ELR (cell line): ENCODE measurements at regions not wholly inside any gene's neighbourhood (a gene's known extent, or its start where the extent isn't known, plus 50 kb on each side); places are given as distances from the start of the nearest gene placed in this dataset.
"Not testable (repeated sequence)": the region's sequence is repeated elsewhere in the genome, so short reads cannot be mapped to it uniquely, and the experiment has no call there.

Source experiments
- DNase-seq: peaks from one replicate; pipeline ENCODE4 v3.0.0-alpha.2; 2015; ENCODE audit warnings: low read depth

DNA sequence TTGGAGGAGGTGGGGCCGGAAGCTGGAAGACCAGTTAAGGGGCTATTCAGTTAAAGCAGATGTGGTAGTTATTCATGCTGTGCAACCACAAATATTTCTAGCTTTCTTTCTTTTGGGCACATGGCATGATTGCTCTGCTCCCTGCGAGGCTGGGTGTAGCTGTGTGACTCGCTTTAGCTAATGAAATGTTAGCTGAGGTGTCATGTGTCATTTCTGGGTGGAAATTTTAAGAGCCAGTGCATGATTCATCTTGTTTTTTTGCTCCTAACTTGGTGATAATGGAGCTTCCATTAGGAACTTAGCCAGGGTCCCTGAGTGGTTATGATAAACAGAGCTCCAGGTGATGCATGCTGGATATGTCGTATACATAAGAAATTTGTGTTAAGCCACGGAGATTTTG lies 300.6 kb downstream of the SATB1 start:
- DNase-seq = peak; percentile 71

DNA sequence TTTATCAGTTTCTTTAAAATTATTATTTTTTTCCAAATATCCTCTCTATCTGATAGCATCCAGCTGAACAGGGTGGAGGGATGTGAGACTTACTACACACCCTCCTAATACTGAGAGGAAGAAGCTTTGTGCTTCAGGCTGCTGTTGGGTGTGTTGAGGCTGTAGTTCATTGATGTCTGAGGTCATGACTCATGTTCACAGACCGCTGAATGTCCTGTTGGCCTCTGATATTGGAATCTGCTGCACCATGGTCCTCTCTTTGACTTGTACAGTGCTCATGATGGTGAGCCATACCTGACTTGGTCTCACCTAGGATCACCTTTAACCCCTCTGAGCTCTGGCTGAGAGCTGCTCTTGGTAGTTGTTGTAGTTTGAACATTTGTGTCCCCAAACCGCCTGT lies 302.9 kb downstream of the SATB1 start:
- peak; percentile 49 for DNase-seq

DNA sequence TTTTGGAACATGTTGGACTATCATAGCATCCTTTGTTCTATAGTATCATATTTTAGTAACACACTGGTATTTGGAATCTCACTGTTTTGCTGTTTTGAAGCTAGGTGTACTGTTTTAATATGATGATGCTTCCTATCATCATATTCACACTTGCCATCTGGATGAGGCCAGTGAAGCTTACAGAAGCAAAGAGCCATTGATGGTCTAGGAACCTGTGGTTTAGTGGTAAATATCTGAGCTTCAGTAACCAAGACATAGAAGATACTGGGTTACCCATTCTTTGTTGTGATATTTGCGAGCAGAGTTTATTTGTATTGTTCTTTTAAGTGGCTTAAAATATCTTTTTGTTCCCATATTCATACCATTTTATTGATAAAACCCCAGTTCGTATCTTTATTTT lies 304.1 kb downstream of the SATB1 start:
- no peak for DNase-seq

DNA sequence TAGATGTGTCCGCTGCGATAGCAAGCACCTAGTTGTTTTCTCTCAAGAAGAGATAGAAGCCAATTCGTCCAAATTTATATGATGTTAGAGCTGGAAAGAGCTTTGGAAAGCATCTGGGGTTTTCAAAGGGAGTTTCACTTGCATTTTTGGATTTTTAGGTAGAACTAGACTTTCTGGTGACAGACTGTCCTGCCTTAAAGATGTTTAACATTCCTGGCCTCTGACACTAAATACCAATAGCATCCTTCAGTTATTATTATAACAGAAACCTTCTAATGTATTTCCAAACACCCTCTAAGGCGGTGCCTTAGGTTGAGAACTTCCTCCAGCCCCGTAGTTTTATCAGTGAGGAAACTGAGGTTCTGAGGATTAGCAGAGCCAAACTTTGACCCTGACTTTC lies 305.3 kb downstream of the SATB1 start:
- DNase-seq = no peak

DNA sequence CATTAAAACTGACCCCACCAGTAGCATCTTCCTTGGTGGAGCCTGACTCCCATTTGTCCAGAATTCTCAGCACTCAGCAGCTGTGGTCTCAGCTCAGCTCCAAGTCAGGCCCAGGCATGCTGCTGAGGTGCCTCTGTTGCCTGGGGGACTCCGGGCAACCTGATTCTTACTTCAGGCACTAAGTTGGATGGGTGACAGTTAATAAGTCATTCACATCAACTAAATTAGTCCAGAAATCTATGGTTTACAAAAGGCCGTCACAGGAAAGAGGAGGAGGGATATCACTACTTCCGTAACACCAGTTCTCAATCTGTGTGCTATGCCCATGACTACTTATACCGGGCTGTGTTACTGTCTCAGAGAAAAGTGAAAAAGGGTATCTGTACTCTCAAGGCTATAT lies 310.2 kb downstream of the SATB1 start:
- no peak for DNase-seq

DNA sequence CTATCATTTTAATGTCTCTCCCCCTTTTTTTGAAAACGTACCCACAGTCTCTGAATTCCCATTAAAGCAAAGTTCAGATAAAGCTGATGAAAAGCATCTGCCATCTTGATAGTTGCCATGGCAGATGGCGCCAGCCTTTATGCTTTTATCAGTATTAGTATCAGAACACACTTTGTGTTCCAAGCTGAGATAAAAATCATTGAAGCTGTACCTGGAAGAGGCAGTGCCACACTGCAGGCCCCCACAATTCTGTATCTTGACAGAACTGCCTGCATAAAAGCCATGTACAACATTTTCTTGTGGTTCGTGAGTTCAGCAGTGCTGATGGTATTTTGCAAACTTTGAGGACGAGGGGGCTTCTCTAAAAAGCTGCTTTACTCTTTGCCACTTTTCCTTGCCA lies 311.7 kb downstream of the SATB1 start:
- no peak for DNase-seq

DNA sequence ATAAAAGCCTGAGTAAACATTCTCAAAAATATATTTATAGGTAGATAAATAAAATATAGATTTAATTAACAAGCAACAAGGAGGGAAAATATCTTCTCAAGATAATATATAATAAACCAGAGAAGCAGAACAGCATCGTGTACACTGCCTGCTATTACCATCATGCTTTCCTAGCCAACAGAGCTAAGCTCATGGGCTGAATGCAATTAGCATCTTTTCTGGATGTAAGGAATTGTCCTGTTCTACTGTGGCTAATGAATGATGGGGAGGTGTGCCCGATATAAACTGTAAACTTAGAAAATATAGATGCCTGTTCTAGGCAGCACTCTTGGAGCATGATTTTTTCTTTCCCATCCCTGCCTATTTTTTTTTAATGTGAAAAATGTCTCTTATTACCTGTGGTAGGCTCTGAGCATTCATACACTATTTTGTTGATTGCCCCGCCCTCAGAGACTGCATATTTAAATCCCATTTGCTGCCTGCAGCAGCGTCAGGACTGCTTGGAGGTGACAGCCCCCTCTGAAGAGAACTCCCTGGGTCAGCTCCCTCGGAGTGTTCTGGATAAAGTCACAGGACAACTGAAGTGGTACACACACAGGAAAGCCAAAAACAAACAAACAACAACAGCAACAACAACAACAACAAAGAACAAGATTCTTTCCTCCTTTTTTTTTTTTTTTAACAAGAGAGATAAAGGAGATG lies 312.3 kb downstream of the SATB1 start:
- DNase-seq = no peak

DNA sequence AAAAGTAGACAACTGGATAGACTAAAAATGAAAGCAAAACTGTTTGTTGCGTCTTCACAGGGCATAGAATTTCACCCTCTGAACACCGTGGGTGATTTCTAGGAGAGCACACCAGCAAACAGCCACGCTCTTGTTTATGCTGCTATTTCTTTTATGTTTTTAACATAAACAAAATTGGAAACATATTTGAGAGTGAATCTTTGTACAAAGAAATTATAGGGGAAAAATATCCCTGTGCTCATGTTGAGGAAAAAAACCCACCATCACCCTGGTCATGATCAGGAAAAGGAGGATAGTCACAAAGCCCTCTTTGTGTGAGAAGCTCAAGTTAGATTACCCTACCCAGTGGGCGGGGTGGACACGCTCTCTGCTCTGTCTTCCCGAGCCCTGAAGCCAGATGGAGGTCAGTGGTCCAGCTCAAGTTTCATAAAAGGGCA lies 313.3 kb downstream of the SATB1 start:
- DNase-seq = peak; percentile 61

DNA sequence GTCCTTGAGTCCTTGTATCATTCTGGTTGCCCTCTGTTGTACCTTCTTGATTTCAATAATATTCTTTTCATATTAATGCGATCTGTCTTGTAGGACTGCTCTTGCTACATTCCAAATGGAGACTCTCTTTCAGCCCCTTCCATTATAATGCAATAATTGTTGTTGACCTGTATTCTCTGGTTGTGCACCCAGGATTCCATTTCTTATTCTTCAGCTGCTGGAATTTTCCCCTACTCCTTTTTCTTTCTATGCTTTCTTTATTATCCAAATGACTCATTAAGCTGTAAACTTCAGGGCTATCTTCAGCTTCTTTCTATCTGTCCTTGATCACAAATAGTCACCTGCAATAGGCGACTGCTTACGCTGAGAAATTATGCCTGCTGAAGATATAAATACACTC lies 321.5 kb downstream of the SATB1 start:
- DNase-seq = no peak

DNA sequence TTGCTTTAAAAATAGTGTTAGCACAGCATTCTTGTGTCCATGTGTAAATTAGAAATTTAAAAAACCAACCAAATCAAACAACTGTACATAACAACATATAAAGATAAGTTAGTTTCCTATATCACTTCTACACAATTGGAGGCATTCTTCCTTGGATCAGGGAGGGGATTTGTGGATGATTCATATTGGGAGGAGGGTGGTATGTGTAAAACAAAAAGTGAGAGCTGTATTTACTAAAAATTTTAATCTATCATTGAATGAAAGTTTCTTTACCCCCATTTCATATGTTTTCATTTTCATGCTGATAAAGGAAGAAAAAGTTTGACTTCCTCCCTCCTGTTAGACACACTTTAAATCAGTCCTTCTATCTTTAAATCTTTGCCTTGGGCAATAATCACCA lies 325.0 kb downstream of the SATB1 start:
- DNase-seq = peak; percentile 49

DNA sequence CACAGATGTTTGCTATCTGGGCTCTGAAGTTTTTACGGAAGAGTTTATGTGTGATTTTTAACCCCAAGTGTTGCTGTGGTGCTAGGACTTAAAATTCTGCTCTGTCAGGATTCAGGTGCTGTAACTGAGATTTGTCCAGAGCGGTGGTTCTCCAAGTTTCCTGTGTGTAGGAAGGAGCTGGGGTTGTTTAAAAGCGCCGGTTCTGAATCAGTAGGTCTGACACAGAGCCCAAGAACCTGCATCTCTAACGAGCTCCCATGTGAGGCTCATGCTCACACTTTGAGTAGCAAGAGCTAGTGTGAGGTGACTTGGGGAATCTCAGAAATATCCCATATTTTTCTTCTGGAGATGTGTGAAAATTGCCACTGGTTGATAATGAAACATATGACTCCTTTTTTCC lies 325.5 kb downstream of the SATB1 start:
- peak; percentile 79 for DNase-seq

DNA sequence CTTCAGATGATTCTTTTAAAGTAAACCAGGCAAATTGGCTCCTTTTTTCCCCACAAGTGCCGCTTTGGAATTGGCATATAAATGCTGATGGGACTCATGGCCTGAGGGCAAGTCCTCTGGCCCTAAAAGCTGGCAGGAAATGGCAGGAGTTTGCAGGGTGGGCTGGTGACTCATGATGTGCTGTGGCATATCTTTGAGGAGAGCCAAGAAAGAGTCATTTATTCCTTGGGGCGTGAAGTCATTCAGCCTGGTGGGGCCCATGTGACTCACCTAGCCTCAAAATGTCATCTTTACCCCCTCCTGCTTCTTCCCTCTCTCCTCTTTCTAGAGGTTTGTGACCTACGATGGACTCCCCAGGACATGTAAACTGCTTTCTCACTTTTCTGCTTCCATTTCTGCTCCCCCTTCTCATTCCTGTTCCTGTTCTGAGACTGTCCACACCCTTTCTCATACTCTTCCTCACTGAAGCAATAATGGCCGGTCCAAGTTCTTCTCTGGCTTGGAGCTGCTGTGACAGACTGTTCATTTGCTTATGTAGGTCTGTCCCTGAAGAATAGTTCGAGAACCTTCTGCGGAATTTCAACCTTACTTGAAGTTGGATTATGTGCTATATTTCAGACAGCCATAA lies 326.1 kb downstream of the SATB1 start:
- DNase-seq = peak; percentile 99

DNA sequence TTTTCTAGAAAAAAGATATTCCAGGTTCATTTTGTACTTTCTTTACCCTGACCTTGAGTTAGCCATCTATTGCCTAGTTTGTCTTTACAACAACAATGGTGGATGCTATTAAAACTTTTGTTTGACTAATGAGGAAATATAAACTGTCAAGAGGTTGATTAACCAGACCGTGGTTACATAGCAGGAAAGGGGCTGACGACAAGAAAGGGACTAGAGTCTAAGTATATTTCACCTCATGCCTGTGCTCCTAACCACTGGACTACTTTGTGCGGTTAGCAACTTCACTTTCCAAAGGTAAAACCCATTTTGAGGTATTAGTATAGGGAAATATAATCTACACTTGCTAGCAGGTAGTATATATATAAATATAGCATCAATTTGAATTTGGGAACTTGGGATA lies 327.1 kb downstream of the SATB1 start:
- no peak for DNase-seq

DNA sequence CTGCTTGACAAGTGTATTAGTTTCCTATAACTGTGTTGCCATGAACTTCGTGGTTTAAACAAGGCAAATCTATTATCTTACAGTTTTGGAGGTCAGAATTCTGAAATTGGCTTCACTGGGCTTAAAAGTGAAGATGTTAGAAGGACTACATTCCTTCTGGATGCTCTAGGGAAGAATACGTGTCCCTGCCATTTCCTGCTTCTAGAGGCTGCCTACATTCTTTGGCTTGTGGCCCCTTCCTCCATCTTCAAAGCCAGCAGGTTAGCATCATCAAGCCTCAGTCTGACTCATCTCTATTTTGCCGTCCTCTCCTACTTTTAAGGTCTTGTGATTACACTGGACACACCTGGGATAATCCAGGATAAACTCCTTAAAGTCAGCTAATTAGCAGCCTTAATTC lies 327.7 kb downstream of the SATB1 start:
- peak; percentile 12 for DNase-seq

DNA sequence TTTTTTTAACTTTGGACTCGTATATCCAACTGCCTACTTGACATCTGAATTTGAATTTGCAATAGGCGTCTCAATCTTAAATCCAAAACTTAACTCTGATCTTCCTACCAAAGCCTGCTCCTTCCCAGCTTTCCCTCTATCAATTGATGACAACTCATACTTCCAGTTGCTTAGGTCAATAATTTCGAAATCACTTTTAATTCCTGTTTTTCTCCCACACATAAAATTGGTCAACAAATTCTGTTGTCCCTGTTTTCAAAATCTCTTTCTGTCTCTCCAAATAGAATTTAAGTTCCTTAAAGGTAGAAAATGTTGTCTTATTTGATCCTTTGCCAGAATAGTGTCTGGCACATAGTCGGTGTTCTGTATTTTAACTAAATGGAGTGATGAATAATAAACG lies 332.4 kb downstream of the SATB1 start:
- no peak for DNase-seq

DNA sequence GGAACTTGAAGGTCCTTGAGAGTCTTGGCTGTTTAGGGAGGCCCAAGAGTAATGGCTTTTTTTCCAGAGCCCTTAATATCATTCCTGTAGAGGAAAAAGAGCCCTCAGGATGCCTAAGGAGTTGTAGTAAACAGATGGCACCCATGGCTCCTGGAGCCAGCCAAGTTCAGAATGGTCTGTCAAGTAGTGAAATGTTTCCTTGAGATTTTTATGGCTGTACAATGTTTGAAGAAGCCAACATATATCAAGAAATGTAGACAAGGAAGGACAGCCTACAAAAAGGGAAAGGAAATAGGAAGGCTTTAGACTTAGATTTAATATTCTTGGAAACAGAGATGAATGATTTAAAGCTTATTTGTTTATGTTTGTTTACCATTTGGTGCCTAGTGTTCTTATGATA lies 334.8 kb downstream of the SATB1 start:
- no peak for DNase-seq

DNA sequence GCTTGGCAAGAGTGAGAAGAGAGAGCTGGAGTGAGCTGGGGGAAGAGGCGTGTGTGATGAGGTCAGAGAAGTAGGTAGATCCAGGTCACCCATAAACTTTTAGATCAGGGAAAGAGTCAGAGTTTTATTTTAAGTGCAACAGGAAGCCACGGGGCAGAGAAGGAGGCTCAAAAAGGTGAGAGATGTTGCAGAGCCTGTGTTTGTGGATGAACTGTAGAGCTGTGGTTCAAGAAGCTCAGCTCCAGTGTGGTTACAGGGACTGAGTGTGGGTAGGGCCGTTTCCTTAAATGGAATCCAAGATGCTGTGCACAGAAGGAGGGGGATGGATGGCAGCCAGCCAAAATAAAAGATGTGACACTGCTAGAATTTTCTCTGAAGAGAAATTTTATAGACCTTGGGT lies 337.2 kb downstream of the SATB1 start:
- no peak for DNase-seq

DNA sequence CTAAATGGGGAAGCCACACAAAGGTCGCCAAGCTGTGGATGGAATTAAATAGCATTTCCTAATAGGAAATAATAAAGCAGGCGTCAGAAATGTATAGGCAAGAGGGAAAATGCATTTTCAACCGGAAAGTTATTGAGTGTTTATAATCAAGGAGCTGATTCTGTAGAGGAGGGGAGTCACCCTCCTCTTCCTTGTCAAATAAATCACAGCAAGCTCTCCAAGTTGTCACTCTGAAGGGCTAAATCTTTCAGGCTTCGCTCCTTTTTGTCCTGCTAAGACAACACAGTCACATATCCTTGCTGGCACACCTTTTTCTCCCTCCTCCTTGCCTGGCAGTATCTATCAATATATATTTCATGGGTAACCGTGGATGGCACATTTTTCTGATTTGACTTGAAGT lies 338.4 kb downstream of the SATB1 start:
- DNase-seq = no peak

DNA sequence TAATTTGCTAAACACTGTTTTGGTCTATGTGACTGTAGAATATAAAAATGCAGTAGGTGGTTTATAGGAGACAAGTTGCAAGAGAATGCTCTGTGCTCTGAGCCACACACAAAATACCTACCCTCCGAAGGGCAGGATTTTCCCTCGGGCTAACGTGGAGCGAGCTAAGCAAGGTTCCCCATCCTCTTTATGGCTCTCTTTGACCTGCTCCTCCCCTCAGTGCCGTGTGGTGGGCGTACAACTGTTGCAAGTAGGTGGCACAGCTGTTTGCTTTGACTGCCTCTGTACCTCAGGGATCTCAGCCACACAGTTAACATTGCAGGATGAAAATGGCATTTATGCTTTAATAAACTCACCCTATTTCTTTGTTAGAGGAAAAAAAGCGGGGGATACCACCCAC lies 339.1 kb downstream of the SATB1 start:
- no peak for DNase-seq

DNA sequence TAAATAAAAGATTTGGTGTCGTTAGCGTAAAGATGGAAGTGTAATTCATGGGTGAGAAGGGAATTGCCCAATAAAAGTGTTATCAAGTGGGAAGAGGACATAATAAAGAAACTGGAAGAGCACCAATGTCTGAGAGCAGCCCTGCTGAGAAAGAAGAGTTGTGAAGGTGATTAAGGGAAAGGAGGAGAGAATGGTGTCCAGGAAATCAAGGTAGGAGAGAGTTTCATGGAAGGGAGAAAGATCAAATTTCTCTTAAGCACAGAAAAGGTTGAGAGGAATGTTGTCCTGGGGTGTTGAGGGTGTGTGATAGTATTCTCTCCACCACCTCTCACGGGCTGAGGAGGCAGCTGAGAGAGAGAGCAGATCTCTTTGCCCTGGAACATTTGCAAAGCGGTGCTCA lies 339.7 kb downstream of the SATB1 start:
- DNase-seq = no peak

DNA sequence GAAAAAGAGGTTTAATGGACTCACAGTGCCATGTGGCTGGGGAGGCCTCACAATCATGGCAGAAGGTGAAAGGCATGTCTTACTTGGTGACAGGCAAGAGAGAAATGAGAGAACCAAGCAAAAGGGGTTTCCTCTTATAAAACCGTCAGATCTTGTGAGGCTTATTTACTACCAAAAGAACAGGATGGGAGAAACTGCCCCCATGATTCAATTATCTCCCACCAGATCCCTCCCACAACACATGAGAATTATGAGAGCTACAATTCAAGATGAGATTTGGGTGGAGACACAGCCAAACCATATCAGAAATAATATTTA lies 340.8 kb upstream of the TBC1D5 start:
- DNase-seq = not testable (repeated sequence)

DNA sequence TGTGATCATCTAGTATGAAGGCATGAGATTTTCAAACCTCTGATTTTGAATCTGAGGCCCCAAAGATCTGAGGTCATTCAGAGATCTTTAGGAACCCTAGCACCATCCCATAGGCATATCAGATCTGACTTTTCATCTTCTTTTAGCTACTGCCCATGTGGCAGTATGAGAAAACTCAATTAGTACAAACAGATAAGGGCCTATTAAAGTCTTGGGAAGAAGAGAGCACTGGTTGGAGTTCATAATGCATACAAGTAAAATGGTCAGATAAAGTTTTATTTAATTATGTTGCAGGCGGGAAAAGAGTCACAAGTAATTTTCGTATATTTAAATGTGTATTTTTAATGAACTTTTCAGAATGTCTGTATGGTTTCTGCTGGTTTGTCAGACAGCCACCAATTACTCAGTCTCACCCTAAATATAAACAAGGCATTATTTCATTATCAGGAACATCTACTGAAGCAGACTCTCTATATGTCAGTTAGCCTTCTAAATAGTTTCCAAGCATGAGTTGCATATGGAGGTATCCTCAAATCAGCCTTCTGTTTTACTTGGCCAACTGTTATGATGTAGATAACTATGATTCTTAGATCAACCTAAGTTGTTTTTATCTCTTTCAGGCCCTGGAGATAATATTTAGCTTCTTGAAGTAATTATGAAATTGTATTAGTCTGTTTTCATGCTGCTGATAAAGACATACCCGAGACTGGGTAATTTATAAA lies 340.3 kb upstream of the TBC1D5 start:
- DNase-seq = no peak

DNA sequence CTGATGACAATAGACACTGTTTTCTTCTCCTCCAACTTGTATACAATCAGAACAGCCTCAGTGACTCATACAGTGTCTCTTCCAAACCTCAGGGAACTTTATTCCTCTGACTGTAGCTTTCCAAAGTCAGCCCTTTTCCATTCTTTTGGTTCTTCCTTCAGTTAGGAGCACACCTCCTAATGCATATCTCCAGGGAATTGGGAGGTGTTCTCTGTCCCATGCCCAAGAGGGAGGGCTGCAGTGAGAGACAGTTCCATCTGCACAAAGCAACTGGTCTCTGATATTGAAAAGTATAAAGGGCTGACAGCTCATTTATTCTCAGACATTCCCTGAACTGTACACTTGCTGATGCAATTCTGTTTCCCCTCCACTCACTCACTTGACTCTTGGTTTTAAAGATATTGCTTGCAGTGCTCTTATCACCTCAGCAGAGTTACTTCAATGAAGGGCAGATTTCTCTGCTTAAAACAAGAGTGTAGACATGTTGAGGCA lies 337.8 kb upstream of the TBC1D5 start:
- DNase-seq = peak; percentile 60
